Fibroblast of villous mesenchyme (primary cell): ENCODE measurements at regions not wholly inside any gene's neighbourhood (a gene's known extent, or its start where the extent isn't known, plus 50 kb on each side); places are given as distances from the start of the nearest gene placed in this dataset.

Source experiments
- DNase-seq: peaks from one replicate; pipeline ENCODE4 v3.0.0-alpha.2; 2010; ENCODE audit warnings: low read depth
- H3K4me3 ChIP-seq: 2 replicates; pipeline ENCODE4 v1.5.1; 2011; ENCODE audit warnings: low read depth, mild to moderate bottlenecking, low read length
- TF ChIP-seq, protein P1 (sequence below): IDR thresholded peaks from 2 replicates; pipeline ENCODE4 v1.5.1; 2012; ENCODE audit warnings: low read depth, mild to moderate bottlenecking, low read length; ENCODE audit not compliant: insufficient read depth

DNA sequence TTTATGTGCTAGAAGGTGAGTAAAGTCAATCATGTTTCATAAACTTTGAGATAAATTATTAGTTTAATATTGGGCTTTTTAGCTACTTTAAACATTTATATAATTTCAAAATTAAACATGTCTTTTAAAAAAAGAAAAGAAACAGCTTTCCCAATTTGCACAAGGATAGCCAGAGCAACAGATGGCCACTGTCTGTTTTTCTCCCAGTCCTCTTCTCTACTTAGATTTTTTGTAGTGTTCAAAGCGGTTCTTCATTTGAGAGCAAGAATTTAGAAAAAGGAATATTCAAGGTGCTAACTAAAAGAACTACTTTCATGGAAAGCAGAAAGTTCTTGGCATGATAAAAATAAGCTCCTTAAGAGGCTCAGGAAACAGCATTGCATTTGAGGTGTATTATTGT lies 128.3 kb upstream of the MIR17HG start:
- TF ChIP-seq, protein P1, sequence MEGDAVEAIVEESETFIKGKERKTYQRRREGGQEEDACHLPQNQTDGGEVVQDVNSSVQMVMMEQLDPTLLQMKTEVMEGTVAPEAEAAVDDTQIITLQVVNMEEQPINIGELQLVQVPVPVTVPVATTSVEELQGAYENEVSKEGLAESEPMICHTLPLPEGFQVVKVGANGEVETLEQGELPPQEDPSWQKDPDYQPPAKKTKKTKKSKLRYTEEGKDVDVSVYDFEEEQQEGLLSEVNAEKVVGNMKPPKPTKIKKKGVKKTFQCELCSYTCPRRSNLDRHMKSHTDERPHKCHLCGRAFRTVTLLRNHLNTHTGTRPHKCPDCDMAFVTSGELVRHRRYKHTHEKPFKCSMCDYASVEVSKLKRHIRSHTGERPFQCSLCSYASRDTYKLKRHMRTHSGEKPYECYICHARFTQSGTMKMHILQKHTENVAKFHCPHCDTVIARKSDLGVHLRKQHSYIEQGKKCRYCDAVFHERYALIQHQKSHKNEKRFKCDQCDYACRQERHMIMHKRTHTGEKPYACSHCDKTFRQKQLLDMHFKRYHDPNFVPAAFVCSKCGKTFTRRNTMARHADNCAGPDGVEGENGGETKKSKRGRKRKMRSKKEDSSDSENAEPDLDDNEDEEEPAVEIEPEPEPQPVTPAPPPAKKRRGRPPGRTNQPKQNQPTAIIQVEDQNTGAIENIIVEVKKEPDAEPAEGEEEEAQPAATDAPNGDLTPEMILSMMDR: no peak
- no peak overlapping the region for H3K4me3 ChIP-seq
- DNase-seq: no peak

DNA sequence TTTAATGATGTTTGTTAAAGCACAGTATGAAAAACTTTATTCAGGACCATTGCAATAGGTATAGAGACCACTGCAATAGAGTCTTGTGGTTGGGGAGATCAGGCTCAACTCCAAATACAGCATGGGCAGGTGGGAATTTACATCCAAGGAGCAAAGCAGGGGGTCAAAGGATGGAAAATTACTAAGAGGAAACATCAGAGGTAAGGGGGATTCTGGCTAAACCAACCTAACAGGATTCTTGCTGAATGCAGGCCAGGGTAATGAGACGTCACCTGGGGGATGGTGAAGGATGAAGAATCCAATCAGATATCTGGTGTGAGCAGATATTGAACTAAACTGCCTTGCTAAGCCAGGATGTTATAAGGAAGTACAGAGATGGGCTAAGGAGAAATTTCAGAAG lies 126.6 kb upstream of the MIR17HG start:
- DNase-seq: no peak
- TF ChIP-seq, protein P1: no peak
- H3K4me3 ChIP-seq: no peak overlapping the region

DNA sequence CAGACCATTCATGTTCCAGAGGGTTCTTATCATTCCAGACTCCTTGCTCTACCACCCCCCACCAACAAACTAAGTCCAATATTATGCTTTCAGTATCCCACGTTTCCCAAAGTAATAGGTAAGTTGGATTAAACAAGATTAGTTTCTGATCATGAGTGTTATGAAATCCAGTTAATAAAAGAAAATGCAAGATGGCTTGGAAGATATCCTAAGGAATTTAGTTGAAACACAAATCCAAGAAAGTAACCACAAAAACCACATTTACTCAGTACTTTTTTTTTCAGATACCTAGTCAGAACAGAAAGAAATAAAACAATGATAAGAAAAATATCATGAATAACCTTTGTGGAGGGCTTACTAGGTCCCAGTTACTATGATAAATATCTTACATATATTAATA lies 119.4 kb upstream of the MIR17HG start:
- no peak for DNase-seq
- TF ChIP-seq, protein P1: no peak
- H3K4me3 ChIP-seq: no peak overlapping the region

DNA sequence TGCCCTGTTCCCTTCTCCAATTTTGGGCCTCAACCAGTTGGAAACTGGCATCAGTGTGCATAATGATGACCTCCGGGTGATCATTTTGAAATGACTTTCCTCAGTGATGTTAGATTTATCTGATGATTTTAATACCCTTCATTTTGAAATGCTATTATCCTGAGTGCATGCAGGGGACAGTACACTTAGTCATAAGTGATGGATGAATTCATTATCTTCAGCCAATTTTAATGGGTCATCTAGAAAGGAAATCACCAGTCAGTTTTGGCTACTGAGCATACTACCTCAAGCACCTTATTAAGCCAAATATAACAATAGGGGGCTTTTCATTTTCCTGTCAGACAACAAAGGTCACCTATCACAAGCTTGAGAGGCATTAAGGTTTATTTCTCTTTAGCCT lies 118.5 kb upstream of the MIR17HG start:
- TF ChIP-seq, protein P1: no peak
- H3K4me3 ChIP-seq: no peak overlapping the region
- DNase-seq: no peak

DNA sequence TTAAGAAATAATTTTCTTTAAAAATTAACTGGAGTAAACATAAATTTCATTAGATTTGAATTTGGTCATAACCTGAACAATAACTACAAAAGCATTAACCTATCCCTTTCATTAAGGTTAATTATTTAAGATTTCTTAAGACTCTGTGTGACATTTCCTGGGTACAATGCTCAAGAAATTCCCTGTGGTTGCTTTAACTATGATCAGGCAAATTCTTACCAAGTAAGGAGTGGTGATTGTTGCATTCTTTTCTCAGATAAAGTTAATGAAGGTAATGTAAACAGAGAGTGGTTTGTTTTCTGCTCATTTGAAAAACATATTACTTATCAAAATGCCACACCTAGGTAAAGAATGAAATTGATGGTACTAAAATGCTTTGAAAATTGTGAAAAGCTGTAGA lies 114.8 kb upstream of the MIR17HG start:
- TF ChIP-seq, protein P1: no peak
- no peak for DNase-seq
- H3K4me3 ChIP-seq: no peak overlapping the region

DNA sequence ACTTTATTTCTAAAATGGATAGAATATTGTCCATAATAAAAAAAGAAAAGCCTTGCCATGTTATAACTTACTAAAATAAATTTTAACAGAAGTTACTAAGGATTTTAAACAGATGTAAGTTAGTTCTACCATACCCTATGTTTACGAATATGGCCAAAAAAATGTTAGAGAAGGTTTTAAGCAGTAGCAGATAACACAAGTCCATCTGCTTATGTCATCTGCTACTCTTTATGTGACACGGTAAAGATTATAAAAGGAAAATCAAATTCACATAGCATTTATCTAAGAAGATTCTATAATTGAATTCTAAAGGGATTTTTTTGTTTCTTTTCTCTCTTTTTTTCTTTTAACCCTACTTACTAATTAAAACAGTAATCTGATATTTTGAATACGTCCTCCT lies 114.2 kb upstream of the MIR17HG start:
- TF ChIP-seq, protein P1: no peak
- no peak overlapping the region for H3K4me3 ChIP-seq
- no peak for DNase-seq

DNA sequence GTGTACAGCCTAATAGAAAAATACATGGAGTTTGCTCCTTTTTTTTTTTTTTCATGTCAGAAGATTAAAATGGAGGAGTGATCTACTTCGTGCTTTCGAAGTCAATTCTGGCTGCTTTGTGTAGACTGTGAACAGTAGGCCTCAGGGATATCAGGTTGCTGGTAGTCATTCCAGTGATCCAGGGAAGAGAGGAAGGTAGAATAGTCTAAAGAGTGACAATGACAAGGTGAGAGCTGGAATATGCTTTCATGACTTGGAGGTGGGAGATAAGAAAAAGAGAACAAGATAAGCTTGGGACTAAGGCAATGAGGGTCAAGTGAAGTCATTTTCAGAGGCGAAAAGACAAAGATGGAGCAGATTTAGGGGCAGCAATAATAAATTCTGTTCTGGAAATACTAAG lies 111.3 kb upstream of the MIR17HG start:
- no peak for DNase-seq
- H3K4me3 ChIP-seq: no peak overlapping the region
- TF ChIP-seq, protein P1: no peak
